GM12878 (cell line): ENCODE measurements at regions not wholly inside any gene's neighbourhood (a gene's known extent, or its start where the extent isn't known, plus 50 kb on each side); places are given as distances from the start of the nearest gene placed in this dataset.

Source experiments
- ATAC-seq: fragments of 200-7000 bp; cut with Tn5 transposase; 3 replicates; pipeline ENCODE4 v1.9.1; 2020; ENCODE audit warnings: mild to moderate bottlenecking, moderate library complexity
- BruUV-seq: library from RNA; stranded (reverse); fragments of 400-500 nt; replicated peaks from 2 replicates; lab custom pipeline; 2021; lab: Mats Ljungman, UMichigan
- CTCF ChIA-PET: fragments of 300-600 bp; sonication (Branson Sonifier 250); formaldehyde crosslinking; extraction: SDS; loops from one replicate; lab custom pipeline; 2021; ENCODE audit warnings: inconsistent platforms; lab: Yijun Ruan, JAX
- POLR2A ChIA-PET: fragments of 350-600 bp; formaldehyde crosslinking; extraction: SDS; loops from one replicate; lab custom pipeline; 2021; ENCODE audit warnings: inconsistent platforms; lab: Charles Lee
- RAD21 ChIA-PET: fragments of 300-600 bp; sonication (Branson Sonifier 250); formaldehyde crosslinking; loops from one replicate; lab custom pipeline; 2023; ENCODE audit warnings: antibody characterized with exemption; ENCODE audit not compliant: unreplicated experiment; lab: Charles Lee
- SMC1A ChIA-PET: fragments of 300-600 bp; sonication (Branson Sonifier 250); formaldehyde crosslinking; loops from one replicate; lab custom pipeline; 2023; ENCODE audit not compliant: unreplicated experiment, uncharacterized antibody; lab: Charles Lee
- DNase-seq: peaks from one replicate; pipeline ENCODE4 v3.0.0-alpha.2; 2011; ENCODE audit warnings: low read depth, low spot score
- FAIRE-seq: peaks from 3 replicates; lab custom pipeline; 2011; peaks lifted over from hg19 to GRCh38; lab: Jason Lieb, UNC
- H2AFZ ChIP-seq: 2 replicates; pipeline ENCODE4 v1.6.0; 2011; ENCODE audit warnings: low read depth, low read length, control low read depth; ENCODE audit not compliant: control insufficient read depth
- H3K27ac ChIP-seq: 2 replicates; pipeline ENCODE4 v1.5.1; 2011; ENCODE audit warnings: control low read depth; ENCODE audit not compliant: control insufficient read depth, insufficient read depth
- H3K27me3 ChIP-seq, 2 experiments: replicated peaks in 1 of 2; 2 replicates each; pipeline versions ENCODE4 v1.6.0 to v1.6.1; 2011; ENCODE audit warnings: low read length in 1 of 2; ENCODE audit not compliant: control insufficient read depth in 2 of 2, insufficient read depth in 2 of 2
- H3K36me3 ChIP-seq, 2 experiments: 2 replicates each; pipeline ENCODE4 v1.5.1; 2011; ENCODE audit warnings: low read length in 1 of 2; ENCODE audit not compliant: control insufficient read depth in 2 of 2, insufficient read depth in 2 of 2
- H3K4me1 ChIP-seq: 2 replicates; pipeline ENCODE4 v1.6.1; 2011; ENCODE audit warnings: mild to moderate bottlenecking, low read length, moderate library complexity, mixed read lengths; ENCODE audit not compliant: control insufficient read depth, insufficient read depth
- H3K4me2 ChIP-seq: 2 replicates; pipeline ENCODE4 v1.6.0; 2011; ENCODE audit warnings: control low read depth; ENCODE audit not compliant: control insufficient read depth, insufficient read depth
- H3K4me3 ChIP-seq: fragments of 200-600 bp; sonication (generic); 2 replicates; pipeline ENCODE4 v1.5.1; 2016
- H3K79me2 ChIP-seq: 2 replicates; pipeline ENCODE4 v1.6.0; 2011; ENCODE audit warnings: low read length; ENCODE audit not compliant: control insufficient read depth, insufficient read depth
- H3K9ac ChIP-seq: 2 replicates; pipeline ENCODE4 v1.8.0; 2011; ENCODE audit warnings: low read length, control low read depth, mixed read lengths; ENCODE audit not compliant: control insufficient read depth, insufficient read depth
- H3K9me3 ChIP-seq: replicated peaks from 3 replicates; pipeline ENCODE4 v1.5.1; 2011; ENCODE audit warnings: mild to moderate bottlenecking, low read length; ENCODE audit not compliant: control insufficient read depth, insufficient read depth
- H4K20me1 ChIP-seq: 2 replicates; pipeline ENCODE4 v1.6.0; 2011; ENCODE audit not compliant: control insufficient read depth, insufficient read depth
- CREB1 ChIP-seq: IDR thresholded peaks from 2 replicates; pipeline ENCODE4 v1.6.1; 2012; ENCODE audit warnings: low read depth, mild to moderate bottlenecking, inconsistent platforms
- EED ChIP-seq: sonication (generic); IDR thresholded peaks from 2 replicates; pipeline ENCODE4 v1.6.1; 2016; ENCODE audit warnings: antibody characterized with exemption, low read depth
- JUNB ChIP-seq: IDR thresholded peaks from 2 replicates; pipeline ENCODE4 v1.6.1; 2016; ENCODE audit warnings: antibody characterized with exemption, mild to moderate bottlenecking
- TCF7 ChIP-seq: IDR thresholded peaks from 2 replicates; pipeline ENCODE4 v1.6.1; 2014; ENCODE audit warnings: antibody characterized with exemption, borderline replicate concordance
- YBX1 ChIP-seq: fragments of 450-650 bp; IDR thresholded peaks from 2 replicates; pipeline ENCODE4 v1.6.1; 2016; ENCODE audit warnings: antibody characterized with exemption
- WGBS: methylation state at CpG from one replicate; pipeline ENCODE4 v1.1.6; 2016; ENCODE audit warnings: low lambda C conversion rate; ENCODE audit not compliant: insufficient replicate concordance, insufficient coverage; ENCODE audit errors: missing lambda C conversion rate; 5-methylcytosine and 5-hydroxymethylcytosine counted together
- in situ Hi-C: fragments of 300-500 bp; cut with MboI; formaldehyde crosslinking; loops from 9 replicates; pipeline ENCODE4 v1.14.3; 2018; ENCODE audit warnings: mixed read lengths
- intact Hi-C: fragments of 100-400 bp; cut with micrococcal nuclease; formaldehyde crosslinking; loops from one replicate; pipeline ENCODE4 v1.14.2; 2022; ENCODE audit not compliant: unreplicated experiment
- TF ChIP-seq, protein P1 (sequence below): fragments of 450-650 bp; IDR thresholded peaks from 2 replicates; pipeline ENCODE4 v1.6.1; 2017; ENCODE audit warnings: mild to moderate bottlenecking
- TF ChIP-seq, protein P2 (sequence below): fragments of 450-650 bp; IDR thresholded peaks from 2 replicates; pipeline ENCODE4 v1.6.1; 2016; ENCODE audit warnings: mild to moderate bottlenecking, moderate library complexity, borderline replicate concordance

DNA sequence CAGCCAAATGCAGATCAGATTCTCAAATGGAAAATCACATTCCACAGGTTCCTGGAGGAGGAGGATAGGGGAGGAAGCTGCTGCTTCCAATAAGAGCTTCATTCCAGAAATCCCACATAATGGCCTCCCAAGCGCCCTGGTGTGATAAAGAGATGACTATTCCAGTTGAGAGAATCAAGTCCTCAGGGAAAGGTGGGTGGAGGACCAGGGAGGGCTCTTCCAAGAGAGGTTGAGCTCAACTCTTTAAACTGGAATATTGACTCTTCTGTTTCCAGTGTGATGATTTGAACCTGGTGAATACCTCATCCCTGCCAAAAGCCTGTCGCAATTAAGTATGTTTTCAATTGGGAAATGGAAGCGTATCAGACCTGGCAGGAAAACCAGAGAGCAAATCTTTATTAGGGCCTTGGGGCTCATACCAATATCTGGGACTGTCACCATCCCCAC, 81.4 kb upstream of the DYNLRB2 start:
- ChIA-PET POLR2A (no interaction called here), CTCF (interaction anchor here (1.0 kb wide), 1 partner anchor 16 kb away, joined by 3 read pairs; no protein-coding TSS in a partner anchor)
- Histone ChIP-seq H3K9ac (no peak overlapping the region), H4K20me1 (no peaks in the 10 kb centered on the region), H3K79me2 (no peaks in the 10 kb centered on the region)
- no TSS peak for BruUV-seq
- TF ChIP-seq, protein P1, sequence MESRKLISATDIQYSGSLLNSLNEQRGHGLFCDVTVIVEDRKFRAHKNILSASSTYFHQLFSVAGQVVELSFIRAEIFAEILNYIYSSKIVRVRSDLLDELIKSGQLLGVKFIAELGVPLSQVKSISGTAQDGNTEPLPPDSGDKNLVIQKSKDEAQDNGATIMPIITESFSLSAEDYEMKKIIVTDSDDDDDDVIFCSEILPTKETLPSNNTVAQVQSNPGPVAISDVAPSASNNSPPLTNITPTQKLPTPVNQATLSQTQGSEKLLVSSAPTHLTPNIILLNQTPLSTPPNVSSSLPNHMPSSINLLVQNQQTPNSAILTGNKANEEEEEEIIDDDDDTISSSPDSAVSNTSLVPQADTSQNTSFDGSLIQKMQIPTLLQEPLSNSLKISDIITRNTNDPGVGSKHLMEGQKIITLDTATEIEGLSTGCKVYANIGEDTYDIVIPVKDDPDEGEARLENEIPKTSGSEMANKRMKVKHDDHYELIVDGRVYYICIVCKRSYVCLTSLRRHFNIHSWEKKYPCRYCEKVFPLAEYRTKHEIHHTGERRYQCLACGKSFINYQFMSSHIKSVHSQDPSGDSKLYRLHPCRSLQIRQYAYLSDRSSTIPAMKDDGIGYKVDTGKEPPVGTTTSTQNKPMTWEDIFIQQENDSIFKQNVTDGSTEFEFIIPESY: no peak
- TF ChIP-seq JUNB: no peak
- TF ChIP-seq, all 136 proteins: peak for 0
- no peak for FAIRE-seq
- Histone ChIP-seq H3K4me3 (no peak overlapping the region), H3K36me3 (no peaks in the 10 kb centered on the region), H3K27ac (no peak overlapping the region), H2AFZ (no peak overlapping the region), H3K4me2 (no peak overlapping the region), H3K4me1 (no peaks in the 10 kb centered on the region), H3K9me3 (no peaks in the 10 kb centered on the region), H3K27me3 (no peaks in the 10 kb centered on the region)
- RAD21 ChIA-PET: no interaction called here
- in situ Hi-C loops (no loop called here), intact Hi-C loops (no loop called here)
- no peak for ATAC-seq
- DNase-seq: no peak
- 20% methylated on average over 3 of the region's 3 CpGs for WGBS
- SMC1A ChIA-PET: no interaction called here

DNA sequence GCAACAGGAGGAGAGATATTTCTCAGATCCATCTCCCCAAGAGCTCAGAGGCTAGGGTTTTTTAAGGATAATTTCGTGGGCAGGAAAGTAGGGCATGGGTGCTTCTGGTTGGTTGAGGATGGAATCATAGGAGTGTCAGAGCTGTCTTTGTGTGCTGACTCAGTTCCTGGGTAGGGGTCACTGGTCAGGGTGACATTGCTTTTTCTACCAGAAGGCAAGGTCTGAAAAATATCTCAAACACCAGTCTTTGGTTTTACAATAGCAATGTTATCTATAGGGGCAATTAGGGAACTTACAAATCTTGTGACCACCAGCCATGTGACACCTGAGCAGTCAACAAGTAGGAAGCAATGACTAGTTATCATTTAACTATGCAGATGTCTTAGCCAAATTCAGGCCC, 82.9 kb upstream of the DYNLRB2 start:
- no peaks in the 10 kb centered on the region for H3K79me2 ChIP-seq
- no peak for FAIRE-seq
- ATAC-seq: no peak
- intact Hi-C loops (no loop called here), in situ Hi-C loops (no loop called here)
- no TSS peak for BruUV-seq
- H3K4me2 ChIP-seq: no peak overlapping the region
- no peak overlapping the region for H3K4me3 ChIP-seq
- no peaks in the 10 kb centered on the region for H3K9me3 ChIP-seq
- CTCF ChIA-PET: interaction anchor here (2.5 kb wide), 1 partner anchor 9 kb away, joined by 14 read pairs; no protein-coding TSS in a partner anchor
- H3K4me1 ChIP-seq: no peaks in the 10 kb centered on the region
- POLR2A ChIA-PET: no interaction called here
- H3K27ac ChIP-seq: no peak overlapping the region
- H2AFZ ChIP-seq: no peak overlapping the region
- H3K9ac ChIP-seq: no peak overlapping the region
- H3K36me3 ChIP-seq: no peaks in the 10 kb centered on the region
- SMC1A ChIA-PET: no interaction called here
- 0% methylated on average over 1 of the region's 1 CpG for WGBS
- no peaks in the 10 kb centered on the region; a peak in 1 of 4 replicates for H3K27me3 ChIP-seq
- TF ChIP-seq, protein P2, sequence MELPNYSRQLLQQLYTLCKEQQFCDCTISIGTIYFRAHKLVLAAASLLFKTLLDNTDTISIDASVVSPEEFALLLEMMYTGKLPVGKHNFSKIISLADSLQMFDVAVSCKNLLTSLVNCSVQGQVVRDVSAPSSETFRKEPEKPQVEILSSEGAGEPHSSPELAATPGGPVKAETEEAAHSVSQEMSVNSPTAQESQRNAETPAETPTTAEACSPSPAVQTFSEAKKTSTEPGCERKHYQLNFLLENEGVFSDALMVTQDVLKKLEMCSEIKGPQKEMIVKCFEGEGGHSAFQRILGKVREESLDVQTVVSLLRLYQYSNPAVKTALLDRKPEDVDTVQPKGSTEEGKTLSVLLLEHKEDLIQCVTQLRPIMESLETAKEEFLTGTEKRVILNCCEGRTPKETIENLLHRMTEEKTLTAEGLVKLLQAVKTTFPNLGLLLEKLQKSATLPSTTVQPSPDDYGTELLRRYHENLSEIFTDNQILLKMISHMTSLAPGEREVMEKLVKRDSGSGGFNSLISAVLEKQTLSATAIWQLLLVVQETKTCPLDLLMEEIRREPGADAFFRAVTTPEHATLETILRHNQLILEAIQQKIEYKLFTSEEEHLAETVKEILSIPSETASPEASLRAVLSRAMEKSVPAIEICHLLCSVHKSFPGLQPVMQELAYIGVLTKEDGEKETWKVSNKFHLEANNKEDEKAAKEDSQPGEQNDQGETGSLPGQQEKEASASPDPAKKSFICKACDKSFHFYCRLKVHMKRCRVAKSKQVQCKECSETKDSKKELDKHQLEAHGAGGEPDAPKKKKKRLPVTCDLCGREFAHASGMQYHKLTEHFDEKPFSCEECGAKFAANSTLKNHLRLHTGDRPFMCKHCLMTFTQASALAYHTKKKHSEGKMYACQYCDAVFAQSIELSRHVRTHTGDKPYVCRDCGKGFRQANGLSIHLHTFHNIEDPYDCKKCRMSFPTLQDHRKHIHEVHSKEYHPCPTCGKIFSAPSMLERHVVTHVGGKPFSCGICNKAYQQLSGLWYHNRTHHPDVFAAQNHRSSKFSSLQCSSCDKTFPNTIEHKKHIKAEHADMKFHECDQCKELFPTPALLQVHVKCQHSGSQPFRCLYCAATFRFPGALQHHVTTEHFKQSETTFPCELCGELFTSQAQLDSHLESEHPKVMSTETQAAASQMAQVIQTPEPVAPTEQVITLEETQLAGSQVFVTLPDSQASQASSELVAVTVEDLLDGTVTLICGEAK: no peak
- no peak for TF ChIP-seq YBX1
- TF ChIP-seq CREB1: no peak
- no peak for TF ChIP-seq TCF7
- TF ChIP-seq EED: no peak
- RAD21 ChIA-PET: no interaction called here
- DNase-seq: no peak
- no peaks in the 10 kb centered on the region for H4K20me1 ChIP-seq
